ENCODE measurements at regions not wholly inside any gene's neighbourhood (a gene's known extent, or its start where the extent isn't known, plus 50 kb on each side); places are given as distances from the start of the nearest gene placed in this dataset.

GRCh38 chr12:19779395-19780056, 340.2 kb downstream of the AEBP2 start:
- TF ChIP-seq GLIS3 (CRISPR knock-in tag; IDR thresholded peaks at IDR 0.05): no peak
- no peak for TF ChIP-seq TCF4 (CRISPR knock-in tag; IDR thresholded peaks at IDR 0.05; ENCODE audit: borderline replicate concordance)
- TF ChIP-seq BACH2 (CRISPR knock-in tag; IDR thresholded peaks at IDR 0.05; ENCODE audit: borderline replicate concordance): no peak
- no peak for TF ChIP-seq ZC3H10 (CRISPR knock-in tag; IDR thresholded peaks at IDR 0.05)
- no peak for TF ChIP-seq ARNTL (CRISPR knock-in tag; IDR thresholded peaks at IDR 0.05; ENCODE audit: borderline replicate concordance, low read depth)
- no peak for TF ChIP-seq PATZ1 (CRISPR knock-in tag; IDR thresholded peaks at IDR 0.05; ENCODE audit: borderline replicate concordance)
- TF ChIP-seq ZFP30 (CRISPR knock-in tag; IDR thresholded peaks at IDR 0.05): no peak

Data from SK-N-SH treated with all-trans-retinoic acid at 6 μM for 48 hours (cell line).